ENCODE measurements at regions not wholly inside any gene's neighbourhood (a gene's known extent, or its start where the extent isn't known, plus 50 kb on each side); places are given as distances from the start of the nearest gene placed in this dataset.

- TF ChIP-seq CTCF (IDR thresholded peaks at IDR 0.05): no peak
- TF ChIP-seq EZH2 (IDR thresholded peaks at IDR 0.05): no peak
- TF ChIP-seq EZH2phosphoT487 (IDR thresholded peaks at IDR 0.05): no peak
Observed at GRCh38 chr16:16578701-16579100, 199.8 kb downstream of the NPIPA7 start.

All from neural progenitor cell (in vitro differentiated cells).